ENCODE measurements at regions not wholly inside any gene's neighbourhood (a gene's known extent, or its start where the extent isn't known, plus 50 kb on each side); places are given as distances from the start of the nearest gene placed in this dataset.

- no peak for DNase-seq
- no peaks in the 10 kb centered on the region for H3K4me1 ChIP-seq
- H3K36me3 ChIP-seq, result no peaks in the 10 kb centered on the region
- no peaks in the 10 kb centered on the region for H3K9me3 ChIP-seq
- H3K4me3 ChIP-seq (ENCODE audit: low read depth, low read length), result no peak overlapping the region
- H3K27me3 ChIP-seq, result no peaks in the 10 kb centered on the region
- TF ChIP-seq CTCF (IDR thresholded peaks at IDR 0.05; ENCODE audit: low read depth, low read length), result no peak
Measured at GRCh38 chr3:164048451-164048850, 1029.8 kb downstream of the SI start.

GRCh38 chr3:164040991-164041390 lies 1037.3 kb downstream of the SI start:
- no peak for DNase-seq
- Histone ChIP-seq H3K27me3 (no peaks in the 10 kb centered on the region), H3K4me3 (ENCODE audit: low read depth, low read length) (no peak overlapping the region), H3K9me3 (no peaks in the 10 kb centered on the region), H3K36me3 (no peaks in the 10 kb centered on the region), H3K4me1 (no peaks in the 10 kb centered on the region)
- no peak for TF ChIP-seq CTCF (IDR thresholded peaks at IDR 0.05; ENCODE audit: low read depth, low read length)

GRCh38 chr3:164030194-164030593 lies 1048.1 kb downstream of the SI start:
- no peak for DNase-seq
- H3K4me3 ChIP-seq (ENCODE audit: low read depth, low read length), result no peak overlapping the region
- no peaks in the 10 kb centered on the region for H3K9me3 ChIP-seq
- H3K27me3 ChIP-seq, result no peaks in the 10 kb centered on the region
- no peaks in the 10 kb centered on the region for H3K4me1 ChIP-seq
- no peak for TF ChIP-seq CTCF (IDR thresholded peaks at IDR 0.05; ENCODE audit: low read depth, low read length)
- H3K36me3 ChIP-seq, result no peaks in the 10 kb centered on the region

- no peak for DNase-seq
- Histone ChIP-seq H3K27me3 (no peaks in the 10 kb centered on the region), H3K9me3 (no peaks in the 10 kb centered on the region), H3K4me3 (ENCODE audit: low read depth, low read length) (no peak overlapping the region), H3K4me1 (no peaks in the 10 kb centered on the region), H3K36me3 (no peaks in the 10 kb centered on the region)
- TF ChIP-seq CTCF (IDR thresholded peaks at IDR 0.05; ENCODE audit: low read depth, low read length), result no peak
Measured at GRCh38 chr3:164024786-164025185, 1053.5 kb downstream of the SI start.

GRCh38 chr3:164023480-164023879 lies 1054.8 kb downstream of the SI start:
- no peak for DNase-seq
- Histone ChIP-seq H3K4me3 (ENCODE audit: low read depth, low read length) (no peak overlapping the region), H3K9me3 (no peaks in the 10 kb centered on the region), H3K4me1 (no peaks in the 10 kb centered on the region), H3K27me3 (no peaks in the 10 kb centered on the region), H3K36me3 (no peaks in the 10 kb centered on the region)
- no peak for TF ChIP-seq CTCF (IDR thresholded peaks at IDR 0.05; ENCODE audit: low read depth, low read length)

GRCh38 chr3:164018500-164018899 lies 1059.8 kb downstream of the SI start:
- DNase-seq, result no peak
- Histone ChIP-seq H3K27me3 (no peaks in the 10 kb centered on the region), H3K4me1 (no peaks in the 10 kb centered on the region), H3K36me3 (no peaks in the 10 kb centered on the region), H3K9me3 (no peaks in the 10 kb centered on the region), H3K4me3 (ENCODE audit: low read depth, low read length) (no peak overlapping the region)
- TF ChIP-seq CTCF (IDR thresholded peaks at IDR 0.05; ENCODE audit: low read depth, low read length), result no peak

Measured in BE2C (cell line).